ENCODE measurements at regions not wholly inside any gene's neighbourhood (a gene's known extent, or its start where the extent isn't known, plus 50 kb on each side); places are given as distances from the start of the nearest gene placed in this dataset.

DNA sequence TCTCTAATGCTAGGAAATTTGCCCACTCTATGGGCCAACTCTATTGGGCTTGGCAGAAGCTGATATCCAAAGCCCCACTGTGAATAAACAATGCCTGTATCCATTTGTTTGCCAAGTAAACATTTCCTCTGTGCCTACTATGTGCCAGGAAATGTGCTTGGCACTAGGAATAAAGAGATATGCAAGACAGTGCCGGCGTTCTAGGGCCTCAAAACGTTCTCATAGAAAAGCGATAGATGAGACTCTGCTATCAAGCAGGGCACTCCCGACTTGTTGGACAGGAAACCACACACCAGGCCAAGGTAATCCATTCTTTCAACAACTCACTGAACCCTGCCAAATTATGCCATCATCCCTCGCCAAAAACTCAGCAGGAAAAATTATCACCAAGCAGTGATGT is 196.7 kb downstream of the IPMK start:
- Histone ChIP-seq H3K23ac (ENCODE audit: low read depth, low read length, poor library complexity) (no peak overlapping the region), H3K4me2 (ENCODE audit: insufficient read depth, low read length, poor library complexity, severe bottlenecking) (no peak overlapping the region), H2BK15ac (ENCODE audit: low read length) (no peak overlapping the region), H4K8ac (ENCODE audit: low read depth, low read length) (no peak overlapping the region), H3K18ac (ENCODE audit: low read length) (no peak overlapping the region), H2AFZ (ENCODE audit: low read length) (no peak overlapping the region), H3K14ac (ENCODE audit: low read length) (no peak overlapping the region), H2BK12ac (ENCODE audit: low read length) (no peak overlapping the region), H2BK5ac (ENCODE audit: low read length) (no peak overlapping the region), H3K9ac (ENCODE audit: low read depth, low read length, poor library complexity) (no peak overlapping the region), H3K4ac (ENCODE audit: low read length) (no peak overlapping the region), H3K36me3 (replicated peaks in 1 of 2; ENCODE audit: control insufficient read depth in 2 of 2, insufficient read depth in 2 of 2, low read length in 2 of 2) (no peaks in the 10 kb centered on the region), H3K79me1 (ENCODE audit: low read depth, low read length) (no peaks in the 10 kb centered on the region), H3K27ac (replicated peaks; ENCODE audit: low read length) (no peak overlapping the region), H3K27me3 (ENCODE audit: control insufficient read depth in 3 of 3, insufficient read depth in 3 of 3, low read depth in 1 of 3, low read length in 3 of 3) (no peaks in the 10 kb centered on the region), H2AK5ac (ENCODE audit: low read depth, low read length) (no peak overlapping the region), H4K91ac (ENCODE audit: low read depth, low read length, poor library complexity) (no peak overlapping the region), H3K4me3 (ENCODE audit: low read length in 2 of 2) (no peak overlapping the region), H2BK120ac (ENCODE audit: low read depth, low read length) (no peak overlapping the region), H3K9me3 (replicated peaks in 1 of 2; ENCODE audit: control insufficient read depth in 2 of 2, insufficient read depth in 1 of 2, low read depth in 1 of 2, low read length in 2 of 2) (no peaks in the 10 kb centered on the region), H3K4me1 (ENCODE audit: control insufficient read depth in 2 of 2, insufficient read depth in 1 of 2, low read depth in 1 of 2, low read length in 2 of 2) (no peaks in the 10 kb centered on the region)
- WGBS, 2 donors (ENCODE audit: extremely low coverage in 2 of 2, insufficient read length in 2 of 2, insufficient replicate concordance in 1 of 2): no CpG with 5 or more reads among the region's 6 CpGs
- no peak for DNase-seq (ENCODE audit: low spot score)

DNA sequence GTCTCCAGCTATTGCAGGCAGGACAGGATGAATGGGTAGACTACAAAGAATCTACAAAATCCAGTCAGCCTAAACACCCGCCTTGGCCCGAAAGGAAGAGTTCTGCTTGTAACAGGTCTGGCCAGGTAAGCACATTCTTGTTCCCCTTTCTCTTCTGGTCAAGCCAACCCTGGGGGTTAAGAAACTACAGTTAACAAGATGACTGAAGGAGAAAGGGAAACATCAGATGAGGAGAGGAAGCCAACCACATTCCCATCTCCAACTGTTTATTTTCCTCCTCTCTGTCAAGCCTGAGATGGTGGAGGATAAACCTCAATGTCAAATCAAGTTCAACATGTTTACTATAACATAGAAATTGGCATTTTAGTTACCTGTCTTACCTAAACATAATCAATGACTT is 198.9 kb downstream of the IPMK start:
- Histone ChIP-seq H2BK120ac (ENCODE audit: low read depth, low read length) (no peak overlapping the region), H3K14ac (ENCODE audit: low read length) (no peak overlapping the region), H3K27me3 (ENCODE audit: control insufficient read depth in 3 of 3, insufficient read depth in 3 of 3, low read depth in 1 of 3, low read length in 3 of 3) (no peaks in the 10 kb centered on the region), H3K9me3 (replicated peaks in 1 of 2; ENCODE audit: control insufficient read depth in 2 of 2, insufficient read depth in 1 of 2, low read depth in 1 of 2, low read length in 2 of 2) (no peaks in the 10 kb centered on the region), H2BK5ac (ENCODE audit: low read length) (no peak overlapping the region), H2BK12ac (ENCODE audit: low read length) (no peak overlapping the region), H3K4me2 (ENCODE audit: insufficient read depth, low read length, poor library complexity, severe bottlenecking) (no peak overlapping the region), H3K27ac (replicated peaks; ENCODE audit: low read length) (no peak overlapping the region), H3K79me1 (ENCODE audit: low read depth, low read length) (no peaks in the 10 kb centered on the region), H2AK5ac (ENCODE audit: low read depth, low read length) (no peak overlapping the region), H3K36me3 (replicated peaks in 1 of 2; ENCODE audit: control insufficient read depth in 2 of 2, insufficient read depth in 2 of 2, low read length in 2 of 2) (no peaks in the 10 kb centered on the region), H2AFZ (ENCODE audit: low read length) (no peak overlapping the region), H3K18ac (ENCODE audit: low read length) (no peak overlapping the region), H4K91ac (ENCODE audit: low read depth, low read length, poor library complexity) (no peak overlapping the region), H4K8ac (ENCODE audit: low read depth, low read length) (no peak overlapping the region), H3K4me3 (ENCODE audit: low read length in 2 of 2) (no peak overlapping the region), H3K9ac (ENCODE audit: low read depth, low read length, poor library complexity) (no peak overlapping the region), H3K4ac (ENCODE audit: low read length) (no peak overlapping the region), H3K4me1 (ENCODE audit: control insufficient read depth in 2 of 2, insufficient read depth in 1 of 2, low read depth in 1 of 2, low read length in 2 of 2) (no peaks in the 10 kb centered on the region), H2BK15ac (ENCODE audit: low read length) (no peak overlapping the region), H3K23ac (ENCODE audit: low read depth, low read length, poor library complexity) (no peak overlapping the region)
- WGBS, 2 donors (ENCODE audit: extremely low coverage in 2 of 2, insufficient read length in 2 of 2, insufficient replicate concordance in 1 of 2): no CpG with 5 or more reads among the region's 2 CpGs
- DNase-seq (ENCODE audit: low spot score): no peak

- WGBS, 2 donors (ENCODE audit: extremely low coverage in 2 of 2, insufficient read length in 2 of 2, insufficient replicate concordance in 1 of 2): no CpG with 5 or more reads among the region's 4 CpGs
These were observed 200.7 kb downstream of the IPMK start for GRCh38 chr10:58066979-58067378.

DNA sequence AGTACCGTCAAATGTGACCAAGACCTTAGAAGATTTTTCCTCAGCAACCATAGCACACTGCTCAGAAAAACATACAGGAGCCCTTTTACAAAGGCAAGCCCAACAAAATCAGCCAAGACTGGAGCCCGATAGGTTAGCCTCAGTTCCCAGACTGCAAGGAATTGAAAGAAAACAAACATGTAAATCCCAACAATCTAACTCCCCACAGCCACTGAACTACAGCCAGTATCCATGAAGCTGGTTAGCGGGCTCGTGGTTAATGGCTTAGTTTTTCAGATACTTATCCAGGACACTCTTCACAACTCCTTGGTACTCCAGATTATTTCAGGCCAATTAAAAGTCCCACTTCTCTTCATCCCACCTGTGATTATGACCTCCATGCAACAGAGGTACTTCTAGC is 201.6 kb downstream of the IPMK start:
- H3K36me3 ChIP-seq (replicated peaks in 1 of 2; ENCODE audit: control insufficient read depth in 2 of 2, insufficient read depth in 2 of 2, low read length in 2 of 2): no peaks in the 10 kb centered on the region
- no peak overlapping the region for H4K8ac ChIP-seq (ENCODE audit: low read depth, low read length)
- no CpG with 5 or more reads among the region's 4 CpGs for whole genome bisulfite sequencing, 2 donors (ENCODE audit: extremely low coverage in 2 of 2, insufficient read length in 2 of 2, insufficient replicate concordance in 1 of 2)
- DNase-seq (ENCODE audit: low spot score): no peak
- H4K91ac ChIP-seq (ENCODE audit: low read depth, low read length, poor library complexity): no peak overlapping the region
- no peak overlapping the region for H2BK15ac ChIP-seq (ENCODE audit: low read length)
- H3K14ac ChIP-seq (ENCODE audit: low read length): no peak overlapping the region
- no peak overlapping the region for H3K4me2 ChIP-seq (ENCODE audit: insufficient read depth, low read length, poor library complexity, severe bottlenecking)
- H3K4ac ChIP-seq (ENCODE audit: low read length): no peak overlapping the region
- H3K18ac ChIP-seq (ENCODE audit: low read length): no peak overlapping the region
- no peaks in the 10 kb centered on the region for H3K4me1 ChIP-seq (ENCODE audit: control insufficient read depth in 2 of 2, insufficient read depth in 1 of 2, low read depth in 1 of 2, low read length in 2 of 2)
- no peak overlapping the region for H2AFZ ChIP-seq (ENCODE audit: low read length)
- no peak overlapping the region for H3K23ac ChIP-seq (ENCODE audit: low read depth, low read length, poor library complexity)
- H3K79me1 ChIP-seq (ENCODE audit: low read depth, low read length): no peaks in the 10 kb centered on the region
- no peaks in the 10 kb centered on the region for H3K9me3 ChIP-seq (replicated peaks in 1 of 2; ENCODE audit: control insufficient read depth in 2 of 2, insufficient read depth in 1 of 2, low read depth in 1 of 2, low read length in 2 of 2)
- H3K4me3 ChIP-seq (ENCODE audit: low read length in 2 of 2): no peak overlapping the region
- H2BK120ac ChIP-seq (ENCODE audit: low read depth, low read length): no peak overlapping the region
- H2BK12ac ChIP-seq (ENCODE audit: low read length): no peak overlapping the region
- no peak overlapping the region for H3K9ac ChIP-seq (ENCODE audit: low read depth, low read length, poor library complexity)
- H2AK5ac ChIP-seq (ENCODE audit: low read depth, low read length): no peak overlapping the region
- H2BK5ac ChIP-seq (ENCODE audit: low read length): no peak overlapping the region
- H3K27ac ChIP-seq (replicated peaks; ENCODE audit: low read length): no peak overlapping the region
- no peaks in the 10 kb centered on the region for H3K27me3 ChIP-seq (ENCODE audit: control insufficient read depth in 3 of 3, insufficient read depth in 3 of 3, low read depth in 1 of 3, low read length in 3 of 3)

More at GRCh38 chr10:58066979-58067378, 200.7 kb downstream of the IPMK start:
- H3K4me2 ChIP-seq (ENCODE audit: insufficient read depth, low read length, poor library complexity, severe bottlenecking): no peak overlapping the region
- DNase-seq (ENCODE audit: low spot score): no peak
- H3K27ac ChIP-seq (replicated peaks; ENCODE audit: low read length): no peak overlapping the region
- no peak overlapping the region for H4K91ac ChIP-seq (ENCODE audit: low read depth, low read length, poor library complexity)
- no peak overlapping the region for H3K9ac ChIP-seq (ENCODE audit: low read depth, low read length, poor library complexity)
- no peak overlapping the region for H3K18ac ChIP-seq (ENCODE audit: low read length)
- H2BK12ac ChIP-seq (ENCODE audit: low read length): no peak overlapping the region
- no peak overlapping the region for H3K14ac ChIP-seq (ENCODE audit: low read length)
- H2BK15ac ChIP-seq (ENCODE audit: low read length): no peak overlapping the region
- no peaks in the 10 kb centered on the region for H3K9me3 ChIP-seq (replicated peaks in 1 of 2; ENCODE audit: control insufficient read depth in 2 of 2, insufficient read depth in 1 of 2, low read depth in 1 of 2, low read length in 2 of 2)
- H2AFZ ChIP-seq (ENCODE audit: low read length): no peak overlapping the region
- H3K4me3 ChIP-seq (ENCODE audit: low read length in 2 of 2): no peak overlapping the region
- H2AK5ac ChIP-seq (ENCODE audit: low read depth, low read length): no peak overlapping the region
- H3K27me3 ChIP-seq (ENCODE audit: control insufficient read depth in 3 of 3, insufficient read depth in 3 of 3, low read depth in 1 of 3, low read length in 3 of 3): no peaks in the 10 kb centered on the region
- no peak overlapping the region for H2BK5ac ChIP-seq (ENCODE audit: low read length)
- no peaks in the 10 kb centered on the region for H3K36me3 ChIP-seq (replicated peaks in 1 of 2; ENCODE audit: control insufficient read depth in 2 of 2, insufficient read depth in 2 of 2, low read length in 2 of 2)
- H3K23ac ChIP-seq (ENCODE audit: low read depth, low read length, poor library complexity): no peak overlapping the region
- no peak overlapping the region for H2BK120ac ChIP-seq (ENCODE audit: low read depth, low read length)
- H3K79me1 ChIP-seq (ENCODE audit: low read depth, low read length): no peaks in the 10 kb centered on the region
- H3K4ac ChIP-seq (ENCODE audit: low read length): no peak overlapping the region
- H4K8ac ChIP-seq (ENCODE audit: low read depth, low read length): no peak overlapping the region
- no peaks in the 10 kb centered on the region for H3K4me1 ChIP-seq (ENCODE audit: control insufficient read depth in 2 of 2, insufficient read depth in 1 of 2, low read depth in 1 of 2, low read length in 2 of 2)
